Neutrophil (primary cell): ENCODE measurements at regions not wholly inside any gene's neighbourhood (a gene's known extent, or its start where the extent isn't known, plus 50 kb on each side); places are given as distances from the start of the nearest gene placed in this dataset.

Experiments
- H3K27ac ChIP-seq: fragments of 200-600 bp; sonication (generic); 2 replicates; pipeline ENCODE4 v1.5.1; 2016; ENCODE audit warnings: mild to moderate bottlenecking, moderate library complexity
- H3K27me3 ChIP-seq: fragments of 200-600 bp; sonication (generic); 2 replicates; pipeline ENCODE4 v1.6.0; 2016; ENCODE audit warnings: mild to moderate bottlenecking
- H3K36me3 ChIP-seq: fragments of 200-600 bp; sonication (generic); 2 replicates; pipeline ENCODE4 v1.5.1; 2017
- H3K4me1 ChIP-seq, 2 experiments: fragments of 200-600 bp in 1 of 2; sonication (generic) in 1 of 2; 1 replicate in 1 of 2; 2 replicates in 1 of 2; pipeline versions ENCODE4 v1.5.1 to v1.6.1; 2013 to 2016; ENCODE audit warnings: low read depth in 1 of 2, low read length in 1 of 2, mild to moderate bottlenecking in 1 of 2, moderate library complexity in 1 of 2; ENCODE audit not compliant: control insufficient read depth in 1 of 2, insufficient read depth in 1 of 2
- H3K4me3 ChIP-seq, 2 experiments: fragments of 200-600 bp in 1 of 2; sonication (generic) in 1 of 2; 1 replicate in 1 of 2; 2 replicates in 1 of 2; pipeline ENCODE4 v1.5.1; 2013 to 2016; ENCODE audit warnings: low read depth in 1 of 2, low read length in 1 of 2, mild to moderate bottlenecking in 1 of 2, moderate library complexity in 1 of 2
- H3K9me3 ChIP-seq: fragments of 200-600 bp; sonication (generic); 2 replicates; pipeline ENCODE4 v1.5.1; 2016
- CTCF ChIP-seq: fragments of 200-600 bp; sonication (generic); IDR thresholded peaks from 2 replicates; pipeline ENCODE4 v1.5.1; 2016; ENCODE audit warnings: antibody characterized with exemption

GRCh38 chrX:39165773-39166172, 364.5 kb downstream of the MID1IP1 start:
- H3K4me3 ChIP-seq, result no peak overlapping the region
- H3K9me3 ChIP-seq, result no peaks in the 10 kb centered on the region
- no peaks in the 10 kb centered on the region for H3K36me3 ChIP-seq
- no peak for TF ChIP-seq CTCF
- H3K4me1 ChIP-seq, result peaks cover 0 to 6% of the 10 kb centered on the region in 2 experiments
- peaks cover 35% of the 10 kb centered on the region for H3K27me3 ChIP-seq
- no peak overlapping the region for H3K27ac ChIP-seq

DNA sequence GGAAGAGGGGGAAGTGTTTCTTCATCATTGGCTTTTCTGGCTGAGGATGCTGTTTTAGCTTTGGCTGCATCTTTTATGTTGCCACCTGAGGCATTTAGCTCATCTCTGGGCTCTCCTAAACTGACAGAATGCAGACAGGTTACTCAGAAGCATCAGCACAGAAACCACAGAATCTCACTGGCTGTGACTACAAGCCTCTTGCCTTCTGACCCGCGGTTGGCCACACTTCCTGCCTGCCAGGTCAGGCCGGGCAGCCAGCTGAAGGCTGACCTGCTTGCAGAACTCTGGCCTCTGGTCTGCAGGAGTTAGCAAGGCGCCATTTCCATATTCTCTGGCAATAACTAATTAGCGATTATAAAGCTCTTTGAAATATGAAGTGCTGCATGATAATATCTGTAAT, 366.5 kb downstream of the MID1IP1 start:
- Histone ChIP-seq H3K9me3 (no peaks in the 10 kb centered on the region), H3K4me3 (no peak overlapping the region), H3K4me1 (no peaks in the 10 kb centered on the region), H3K36me3 (no peaks in the 10 kb centered on the region), H3K27ac (no peak overlapping the region), H3K27me3 (peaks cover 15% of the 10 kb centered on the region)
- TF ChIP-seq CTCF, result no peak

DNA sequence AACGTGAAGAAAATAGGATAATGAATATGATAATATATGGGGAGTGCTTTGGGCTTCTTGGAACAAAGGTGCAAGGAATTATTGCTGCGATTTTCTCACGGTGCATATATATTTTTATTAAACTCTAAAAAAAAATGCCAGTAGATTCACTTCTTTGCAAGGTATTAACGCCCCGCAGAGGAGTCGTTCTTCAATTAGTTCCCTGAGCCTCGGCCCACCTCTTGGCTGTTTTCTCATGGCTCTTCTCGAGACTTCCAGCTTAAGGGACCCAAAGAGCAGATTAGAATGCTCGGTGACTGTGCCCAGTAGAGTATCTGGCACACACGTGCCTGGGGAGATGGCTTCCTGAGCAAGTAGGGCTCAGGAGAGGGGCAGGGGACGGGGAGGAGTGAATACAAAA, 367.4 kb downstream of the MID1IP1 start:
- no peaks in the 10 kb centered on the region for H3K36me3 ChIP-seq
- no peak overlapping the region for H3K4me3 ChIP-seq
- no peaks in the 10 kb centered on the region for H3K9me3 ChIP-seq
- H3K27ac ChIP-seq, result no peak overlapping the region
- no peaks in the 10 kb centered on the region for H3K4me1 ChIP-seq
- TF ChIP-seq CTCF, result no peak
- H3K27me3 ChIP-seq, result peaks cover 7% of the 10 kb centered on the region

DNA sequence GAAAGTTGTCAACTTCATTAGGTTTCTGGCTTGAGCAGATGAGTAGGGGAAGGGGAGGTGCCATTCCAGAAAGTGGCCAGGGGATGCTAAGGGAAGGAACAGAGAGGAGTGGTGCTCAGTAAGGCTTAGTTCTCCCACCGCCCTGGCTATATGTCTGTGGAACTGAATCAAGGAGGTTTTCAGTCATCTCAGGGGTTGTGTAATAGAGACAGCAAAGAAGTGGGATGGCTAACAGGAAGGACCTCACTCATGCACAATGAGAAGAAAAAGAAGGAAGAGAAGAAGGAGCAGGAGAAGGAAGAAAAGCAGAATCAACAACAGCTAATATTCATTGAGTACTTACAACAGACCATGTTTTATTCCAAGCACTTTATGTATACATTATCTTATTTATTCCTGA, 368.7 kb downstream of the MID1IP1 start:
- H3K4me3 ChIP-seq, result no peak overlapping the region
- no peaks in the 10 kb centered on the region for H3K36me3 ChIP-seq
- H3K27ac ChIP-seq, result no peak overlapping the region
- H3K4me1 ChIP-seq, result peaks cover 0 to 3% of the 10 kb centered on the region in 2 experiments
- TF ChIP-seq CTCF, result no peak
- H3K9me3 ChIP-seq, result no peaks in the 10 kb centered on the region
- no peaks in the 10 kb centered on the region for H3K27me3 ChIP-seq

GRCh38 chrX:39170464-39170863, 369.2 kb downstream of the MID1IP1 start:
- Histone ChIP-seq H3K4me3 (no peak overlapping the region), H3K36me3 (no peaks in the 10 kb centered on the region), H3K4me1 (peaks cover 0 to 3% of the 10 kb centered on the region in 2 experiments), H3K27ac (no peak overlapping the region), H3K27me3 (no peaks in the 10 kb centered on the region), H3K9me3 (no peaks in the 10 kb centered on the region)
- no peak for TF ChIP-seq CTCF

DNA sequence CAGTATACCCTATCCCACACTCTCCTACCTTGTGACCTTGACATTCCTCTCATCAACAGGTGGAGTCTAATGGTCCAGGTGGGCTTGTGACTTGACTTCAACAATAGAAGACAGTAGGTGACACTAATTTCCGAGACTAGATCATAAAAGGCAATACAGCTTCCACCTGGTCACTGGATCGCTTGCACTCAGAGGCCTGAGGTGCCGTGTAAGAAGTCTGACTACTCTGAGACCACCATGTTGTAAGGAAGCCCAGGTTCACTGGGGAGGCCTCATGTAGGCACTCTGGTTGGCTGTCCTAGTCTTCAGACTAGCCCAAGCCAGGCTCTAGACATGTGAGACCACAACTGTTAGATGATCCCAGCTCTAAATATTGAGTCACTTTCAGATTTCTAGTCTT, 370.4 kb downstream of the MID1IP1 start:
- no peaks in the 10 kb centered on the region for H3K9me3 ChIP-seq
- no peak overlapping the region for H3K27ac ChIP-seq
- no peaks in the 10 kb centered on the region for H3K27me3 ChIP-seq
- H3K4me1 ChIP-seq, result peaks cover 0 to 3% of the 10 kb centered on the region in 2 experiments
- H3K36me3 ChIP-seq, result no peaks in the 10 kb centered on the region
- TF ChIP-seq CTCF, result no peak
- no peak overlapping the region for H3K4me3 ChIP-seq
